ENCODE measurements at regions not wholly inside any gene's neighbourhood (a gene's known extent, or its start where the extent isn't known, plus 50 kb on each side); places are given as distances from the start of the nearest gene placed in this dataset.

GRCh38 chr14:85280074-85280473, 249.9 kb upstream of the FLRT2 start:
- H3K4me3 Mint-ChIP-seq: no peak overlapping the region
- no peaks in the 10 kb centered on the region for H3K36me3 Mint-ChIP-seq
- peaks cover 0 to 5% (median 0%) of the 10 kb centered on the region in 4 donors for H3K4me1 Mint-ChIP-seq
- Histone ChIP-seq H3K36me3 (ENCODE audit: control insufficient read depth, insufficient read depth, low read length) (no peaks in the 10 kb centered on the region), H3K4me3 (ENCODE audit: low read depth, low read length) (no peak overlapping the region), H3K4me1 (ENCODE audit: control insufficient read depth, insufficient read depth, low read length, poor library complexity, severe bottlenecking) (no peaks in the 10 kb centered on the region), H3K27me3 (ENCODE audit: control insufficient read depth, insufficient read depth, low read length) (no peaks in the 10 kb centered on the region), H3K27ac (ENCODE audit: insufficient read depth, low read length, poor library complexity, severe bottlenecking) (no peak overlapping the region), H3K9me3 (ENCODE audit: control insufficient read depth in 2 of 2, low read length in 2 of 2) (no peaks in the 10 kb centered on the region)
- no peak overlapping the region for H3K27ac Mint-ChIP-seq
- peaks cover 1 to 13% (median 7%) of the 10 kb centered on the region in 7 donors for H3K9me3 Mint-ChIP-seq
- H3K27me3 Mint-ChIP-seq: no peaks in the 10 kb centered on the region
- ATAC-seq (ENCODE audit: low read depth in 2 of 2) (no peak), DNase-seq (no peak)

GRCh38 chr14:85281921-85282320, 248.0 kb upstream of the FLRT2 start:
- no peaks in the 10 kb centered on the region for H3K36me3 Mint-ChIP-seq
- H3K9me3 Mint-ChIP-seq: peaks cover 1 to 13% (median 7%) of the 10 kb centered on the region in 7 donors
- Histone ChIP-seq H3K27ac (ENCODE audit: insufficient read depth, low read length, poor library complexity, severe bottlenecking) (no peak overlapping the region), H3K4me3 (ENCODE audit: low read depth, low read length) (no peak overlapping the region), H3K36me3 (ENCODE audit: control insufficient read depth, insufficient read depth, low read length) (no peaks in the 10 kb centered on the region), H3K9me3 (ENCODE audit: control insufficient read depth in 2 of 2, low read length in 2 of 2) (no peaks in the 10 kb centered on the region), H3K27me3 (ENCODE audit: control insufficient read depth, insufficient read depth, low read length) (no peaks in the 10 kb centered on the region), H3K4me1 (ENCODE audit: control insufficient read depth, insufficient read depth, low read length, poor library complexity, severe bottlenecking) (no peaks in the 10 kb centered on the region)
- DNase-seq (no peak), ATAC-seq (ENCODE audit: low read depth in 2 of 2) (no peak)
- no peak overlapping the region for H3K27ac Mint-ChIP-seq
- H3K4me3 Mint-ChIP-seq: no peak overlapping the region
- H3K4me1 Mint-ChIP-seq: peaks cover 0 to 5% (median 0%) of the 10 kb centered on the region in 4 donors
- H3K27me3 Mint-ChIP-seq: no peaks in the 10 kb centered on the region

- Histone ChIP-seq H3K4me3 (ENCODE audit: low read depth, low read length) (no peak overlapping the region), H3K27me3 (ENCODE audit: control insufficient read depth, insufficient read depth, low read length) (no peaks in the 10 kb centered on the region), H3K9me3 (ENCODE audit: control insufficient read depth in 2 of 2, low read length in 2 of 2) (no peaks in the 10 kb centered on the region), H3K4me1 (ENCODE audit: control insufficient read depth, insufficient read depth, low read length, poor library complexity, severe bottlenecking) (no peaks in the 10 kb centered on the region), H3K36me3 (ENCODE audit: control insufficient read depth, insufficient read depth, low read length) (no peaks in the 10 kb centered on the region), H3K27ac (ENCODE audit: insufficient read depth, low read length, poor library complexity, severe bottlenecking) (no peak overlapping the region)
- no peak for ATAC-seq (ENCODE audit: low read depth in 2 of 2)
- Mint-ChIP-seq H3K27ac (no peak overlapping the region), H3K4me1 (no peaks in the 10 kb centered on the region), H3K4me3 (no peak overlapping the region), H3K9me3 (peaks cover 0 to 7% (median 2%) of the 10 kb centered on the region in 7 donors), H3K27me3 (no peaks in the 10 kb centered on the region), H3K36me3 (no peaks in the 10 kb centered on the region)
- no peak for DNase-seq
These were observed 241.9 kb upstream of the FLRT2 start for GRCh38 chr14:85288041-85288440.

GRCh38 chr14:85291731-85292130, 238.2 kb upstream of the FLRT2 start:
- no peak for ATAC-seq (ENCODE audit: low read depth in 2 of 2)
- Mint-ChIP-seq H3K4me3 (no peak overlapping the region), H3K36me3 (no peaks in the 10 kb centered on the region)

GRCh38 chr14:85293612-85294234, 236.2 kb upstream of the FLRT2 start:
- Mint-ChIP-seq H3K27ac (no peak overlapping the region), H3K4me1 (no peaks in the 10 kb centered on the region), H3K4me3 (no peak overlapping the region), H3K27me3 (no peaks in the 10 kb centered on the region), H3K36me3 (no peaks in the 10 kb centered on the region), H3K9me3 (peaks cover 2 to 20% (median 8%) of the 10 kb centered on the region in 7 donors)
- Histone ChIP-seq H3K27me3 (ENCODE audit: control insufficient read depth, insufficient read depth, low read length) (no peaks in the 10 kb centered on the region), H3K36me3 (ENCODE audit: control insufficient read depth, insufficient read depth, low read length) (no peaks in the 10 kb centered on the region), H3K9me3 (ENCODE audit: control insufficient read depth in 2 of 2, low read length in 2 of 2) (no peaks in the 10 kb centered on the region), H3K27ac (ENCODE audit: insufficient read depth, low read length, poor library complexity, severe bottlenecking) (no peak overlapping the region), H3K4me3 (ENCODE audit: low read depth, low read length) (no peak overlapping the region), H3K4me1 (ENCODE audit: control insufficient read depth, insufficient read depth, low read length, poor library complexity, severe bottlenecking) (no peaks in the 10 kb centered on the region)
- ATAC-seq (ENCODE audit: low read depth in 2 of 2) (no peak), DNase-seq (no peak)

More at GRCh38 chr14:85291731-85292130, 238.2 kb upstream of the FLRT2 start:
- Histone ChIP-seq H3K36me3 (ENCODE audit: control insufficient read depth, insufficient read depth, low read length) (no peaks in the 10 kb centered on the region), H3K4me3 (ENCODE audit: low read depth, low read length) (no peak overlapping the region), H3K4me1 (ENCODE audit: control insufficient read depth, insufficient read depth, low read length, poor library complexity, severe bottlenecking) (no peaks in the 10 kb centered on the region), H3K27me3 (ENCODE audit: control insufficient read depth, insufficient read depth, low read length) (no peaks in the 10 kb centered on the region), H3K27ac (ENCODE audit: insufficient read depth, low read length, poor library complexity, severe bottlenecking) (no peak overlapping the region), H3K9me3 (ENCODE audit: control insufficient read depth in 2 of 2, low read length in 2 of 2) (no peaks in the 10 kb centered on the region)
- no peak for DNase-seq
- no peak overlapping the region for H3K27ac Mint-ChIP-seq
- H3K9me3 Mint-ChIP-seq: peaks cover 3 to 13% (median 7%) of the 10 kb centered on the region in 7 donors
- H3K4me1 Mint-ChIP-seq: no peaks in the 10 kb centered on the region
- H3K27me3 Mint-ChIP-seq: no peaks in the 10 kb centered on the region

- no peaks in the 10 kb centered on the region for H3K4me1 Mint-ChIP-seq
- H3K27me3 Mint-ChIP-seq: no peaks in the 10 kb centered on the region
- H3K27ac ChIP-seq (ENCODE audit: insufficient read depth, low read length, poor library complexity, severe bottlenecking): no peak overlapping the region
These were observed 234.6 kb upstream of the FLRT2 start for GRCh38 chr14:85295318-85295717.

GRCh38 chr14:85296456-85297210, 233.3 kb upstream of the FLRT2 start:
- Histone ChIP-seq H3K27ac (ENCODE audit: insufficient read depth, low read length, poor library complexity, severe bottlenecking) (no peak overlapping the region), H3K9me3 (ENCODE audit: control insufficient read depth in 2 of 2, low read length in 2 of 2) (no peaks in the 10 kb centered on the region), H3K4me3 (ENCODE audit: low read depth, low read length) (no peak overlapping the region), H3K36me3 (ENCODE audit: control insufficient read depth, insufficient read depth, low read length) (no peaks in the 10 kb centered on the region), H3K4me1 (ENCODE audit: control insufficient read depth, insufficient read depth, low read length, poor library complexity, severe bottlenecking) (no peaks in the 10 kb centered on the region), H3K27me3 (ENCODE audit: control insufficient read depth, insufficient read depth, low read length) (no peaks in the 10 kb centered on the region)
- no peaks in the 10 kb centered on the region for H3K36me3 Mint-ChIP-seq
- no peaks in the 10 kb centered on the region for H3K4me1 Mint-ChIP-seq
- H3K27ac Mint-ChIP-seq: peak overlapping the region in 1 of 3 donors; percentile 82
- DNase-seq (no peak), ATAC-seq (ENCODE audit: low read depth in 2 of 2) (no peak)
- no peak overlapping the region for H3K4me3 Mint-ChIP-seq
- H3K27me3 Mint-ChIP-seq: no peaks in the 10 kb centered on the region
- peaks cover 7 to 28% (median 13%) of the 10 kb centered on the region in 7 donors for H3K9me3 Mint-ChIP-seq

More at GRCh38 chr14:85295318-85295717, 234.6 kb upstream of the FLRT2 start:
- Mint-ChIP-seq H3K36me3 (no peaks in the 10 kb centered on the region), H3K27ac (no peak overlapping the region), H3K4me3 (no peak overlapping the region), H3K9me3 (peaks cover 7 to 28% (median 13%) of the 10 kb centered on the region in 7 donors)
- DNase-seq: no peak
- no peaks in the 10 kb centered on the region for H3K4me1 ChIP-seq (ENCODE audit: control insufficient read depth, insufficient read depth, low read length, poor library complexity, severe bottlenecking)
- H3K4me3 ChIP-seq (ENCODE audit: low read depth, low read length): no peak overlapping the region
- no peaks in the 10 kb centered on the region for H3K36me3 ChIP-seq (ENCODE audit: control insufficient read depth, insufficient read depth, low read length)
- no peak for ATAC-seq (ENCODE audit: low read depth in 2 of 2)
- H3K27me3 ChIP-seq (ENCODE audit: control insufficient read depth, insufficient read depth, low read length): no peaks in the 10 kb centered on the region
- no peaks in the 10 kb centered on the region for H3K9me3 ChIP-seq (ENCODE audit: control insufficient read depth in 2 of 2, low read length in 2 of 2)

- H3K36me3 Mint-ChIP-seq: no peaks in the 10 kb centered on the region
- no peak overlapping the region for H3K4me3 ChIP-seq (ENCODE audit: low read depth, low read length)
- H3K4me3 Mint-ChIP-seq: no peak overlapping the region
- ATAC-seq (ENCODE audit: low read depth in 2 of 2) (no peak), DNase-seq (no peak)
- H3K27me3 Mint-ChIP-seq: no peaks in the 10 kb centered on the region
- no peaks in the 10 kb centered on the region for H3K9me3 ChIP-seq (ENCODE audit: control insufficient read depth in 2 of 2, low read length in 2 of 2)
- H3K27me3 ChIP-seq (ENCODE audit: control insufficient read depth, insufficient read depth, low read length): no peaks in the 10 kb centered on the region
- H3K9me3 Mint-ChIP-seq: peaks cover 10 to 29% (median 13%) of the 10 kb centered on the region in 7 donors
- no peaks in the 10 kb centered on the region for H3K4me1 Mint-ChIP-seq
- H3K27ac ChIP-seq (ENCODE audit: insufficient read depth, low read length, poor library complexity, severe bottlenecking): no peak overlapping the region
- no peaks in the 10 kb centered on the region for H3K4me1 ChIP-seq (ENCODE audit: control insufficient read depth, insufficient read depth, low read length, poor library complexity, severe bottlenecking)
- H3K27ac Mint-ChIP-seq: no peak overlapping the region
- H3K36me3 ChIP-seq (ENCODE audit: control insufficient read depth, insufficient read depth, low read length): no peaks in the 10 kb centered on the region
These were observed 229.8 kb upstream of the FLRT2 start for GRCh38 chr14:85300107-85300506.
